NCI-H226 (cell line): ENCODE measurements at regions not wholly inside any gene's neighbourhood (a gene's known extent, or its start where the extent isn't known, plus 50 kb on each side); places are given as distances from the start of the nearest gene placed in this dataset.
"Not testable (repeated sequence)": the region's sequence is repeated elsewhere in the genome, so short reads cannot be mapped to it uniquely, and the experiment has no call there.

ENCODE experiments used
- DNase-seq: peaks from one replicate; pipeline ENCODE4 v3.0.0-alpha.2; 2015

GRCh38 chr21:43286196-43286595 is 117.4 kb downstream of the CRYAA start:
- DNase-seq, result no peak

- no peak for DNase-seq
Measured at GRCh38 chr21:43284700-43285099, 115.9 kb downstream of the CRYAA start.

- no peak for DNase-seq
Measured at GRCh38 chr21:43284238-43284637, 115.4 kb downstream of the CRYAA start.

- DNase-seq, result not testable (repeated sequence)
Measured at GRCh38 chr21:43283925-43284221, 115.1 kb downstream of the CRYAA start.

- no peak for DNase-seq
Measured at GRCh38 chr21:43283136-43283924, 114.5 kb downstream of the CRYAA start.

GRCh38 chr21:43282358-43283120 is 113.7 kb downstream of the CRYAA start:
- DNase-seq, result no peak

GRCh38 chr21:43281661-43282357 is 113.0 kb downstream of the CRYAA start:
- no peak for DNase-seq

GRCh38 chr21:43280949-43281633 is 112.3 kb downstream of the CRYAA start:
- DNase-seq, result no peak

- no peak for DNase-seq
Measured at GRCh38 chr21:43279578-43279894, 110.7 kb downstream of the CRYAA start.

- DNase-seq, result no peak
Measured at GRCh38 chr21:43278766-43279577, 110.2 kb downstream of the CRYAA start.

- no peak for DNase-seq
Measured at GRCh38 chr21:43278359-43278758, 109.6 kb downstream of the CRYAA start.

GRCh38 chr21:43277481-43278351 is 108.9 kb downstream of the CRYAA start:
- no peak for DNase-seq

- no peak for DNase-seq
Measured at GRCh38 chr21:43276811-43277210, 108.0 kb downstream of the CRYAA start.

GRCh38 chr21:43275421-43276211 is 106.8 kb downstream of the CRYAA start:
- DNase-seq, result no peak

- DNase-seq, result no peak
Measured at GRCh38 chr21:43274946-43275310, 106.1 kb downstream of the CRYAA start.

GRCh38 chr21:43274022-43274945 is 105.5 kb downstream of the CRYAA start:
- no peak for DNase-seq

GRCh38 chr21:43273708-43274021 is 104.9 kb downstream of the CRYAA start:
- no peak for DNase-seq

GRCh38 chr21:43273016-43273707 is 104.4 kb downstream of the CRYAA start:
- DNase-seq, result no peak

GRCh38 chr21:43272591-43272990 is 103.8 kb downstream of the CRYAA start:
- no peak for DNase-seq
